ENCODE measurements at regions not wholly inside any gene's neighbourhood (a gene's known extent, or its start where the extent isn't known, plus 50 kb on each side); places are given as distances from the start of the nearest gene placed in this dataset.

DNA sequence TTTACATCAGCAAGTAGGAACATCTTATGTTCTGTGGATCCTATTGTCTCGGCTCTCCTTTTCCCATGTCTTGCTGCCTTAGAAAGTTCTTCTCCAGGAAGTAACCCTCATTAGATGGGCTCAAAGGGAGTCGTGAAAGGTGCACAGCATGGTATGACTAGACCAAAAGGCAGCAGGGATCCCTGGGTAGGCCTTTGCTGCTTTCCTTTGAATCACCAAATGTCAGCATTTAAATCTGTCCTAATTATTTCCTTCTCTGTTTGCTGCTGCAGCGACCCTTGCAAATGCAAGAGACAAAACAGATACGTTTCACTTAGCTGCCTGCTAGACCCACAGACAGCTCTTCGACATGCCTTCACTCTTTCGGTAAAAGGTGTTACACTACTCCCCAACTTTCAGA lies 218.4 kb downstream of the ACTL7B start:
- no peak overlapping the region for H3K4me3 Mint-ChIP-seq
- intact Hi-C loops (cut with micrococcal nuclease) = no loop called here
- no peaks in the 10 kb centered on the region for H3K9me3 Mint-ChIP-seq
- POLR2A ChIA-PET = no interaction called here
- no peak for ATAC-seq (ENCODE audit: low read depth)
- no peaks in the 10 kb centered on the region for H3K36me3 Mint-ChIP-seq (ENCODE audit: low read depth)
- TF ChIP-seq, protein P1, sequence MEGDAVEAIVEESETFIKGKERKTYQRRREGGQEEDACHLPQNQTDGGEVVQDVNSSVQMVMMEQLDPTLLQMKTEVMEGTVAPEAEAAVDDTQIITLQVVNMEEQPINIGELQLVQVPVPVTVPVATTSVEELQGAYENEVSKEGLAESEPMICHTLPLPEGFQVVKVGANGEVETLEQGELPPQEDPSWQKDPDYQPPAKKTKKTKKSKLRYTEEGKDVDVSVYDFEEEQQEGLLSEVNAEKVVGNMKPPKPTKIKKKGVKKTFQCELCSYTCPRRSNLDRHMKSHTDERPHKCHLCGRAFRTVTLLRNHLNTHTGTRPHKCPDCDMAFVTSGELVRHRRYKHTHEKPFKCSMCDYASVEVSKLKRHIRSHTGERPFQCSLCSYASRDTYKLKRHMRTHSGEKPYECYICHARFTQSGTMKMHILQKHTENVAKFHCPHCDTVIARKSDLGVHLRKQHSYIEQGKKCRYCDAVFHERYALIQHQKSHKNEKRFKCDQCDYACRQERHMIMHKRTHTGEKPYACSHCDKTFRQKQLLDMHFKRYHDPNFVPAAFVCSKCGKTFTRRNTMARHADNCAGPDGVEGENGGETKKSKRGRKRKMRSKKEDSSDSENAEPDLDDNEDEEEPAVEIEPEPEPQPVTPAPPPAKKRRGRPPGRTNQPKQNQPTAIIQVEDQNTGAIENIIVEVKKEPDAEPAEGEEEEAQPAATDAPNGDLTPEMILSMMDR (IDR thresholded peaks at IDR 0.05) = no peak
- no peak for DNase-seq
- H3K27ac Mint-ChIP-seq = no peak overlapping the region
- no peaks in the 10 kb centered on the region for H3K4me1 Mint-ChIP-seq
- CTCF ChIA-PET = no interaction called here
- H3K27me3 Mint-ChIP-seq = peaks cover 5% of the 10 kb centered on the region

DNA sequence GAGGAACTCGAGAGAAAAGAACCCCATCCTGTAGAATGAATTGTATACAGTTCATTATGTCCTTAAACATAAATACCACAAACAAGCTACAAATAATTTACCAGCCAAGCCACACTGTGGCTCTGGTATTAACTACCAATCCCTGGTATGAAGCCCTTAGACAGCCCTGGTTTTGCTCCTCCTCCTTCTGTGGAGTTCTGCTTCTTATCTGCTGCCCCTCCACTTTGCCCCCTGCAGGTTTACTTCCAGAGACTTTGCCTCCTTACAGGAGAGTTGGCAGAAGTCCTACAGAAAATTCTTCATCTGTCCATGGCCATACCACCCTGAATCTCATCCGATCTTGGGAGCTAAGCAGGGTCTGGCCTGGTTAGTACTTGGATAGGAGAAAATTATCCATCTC lies 219.8 kb downstream of the ACTL7B start:
- no peaks in the 10 kb centered on the region for H3K4me1 Mint-ChIP-seq
- ATAC-seq (ENCODE audit: low read depth) (no peak), DNase-seq (no peak)
- ChIA-PET CTCF (no interaction called here), POLR2A (no interaction called here)
- H3K9me3 Mint-ChIP-seq = no peaks in the 10 kb centered on the region
- intact Hi-C loops (cut with micrococcal nuclease) = no loop called here
- no peak overlapping the region for H3K27ac Mint-ChIP-seq
- no peak overlapping the region for H3K4me3 Mint-ChIP-seq
- no peaks in the 10 kb centered on the region for H3K36me3 Mint-ChIP-seq (ENCODE audit: low read depth)
- H3K27me3 Mint-ChIP-seq = peaks cover 5% of the 10 kb centered on the region
- TF ChIP-seq, protein P1 (IDR thresholded peaks at IDR 0.05) = no peak

DNA sequence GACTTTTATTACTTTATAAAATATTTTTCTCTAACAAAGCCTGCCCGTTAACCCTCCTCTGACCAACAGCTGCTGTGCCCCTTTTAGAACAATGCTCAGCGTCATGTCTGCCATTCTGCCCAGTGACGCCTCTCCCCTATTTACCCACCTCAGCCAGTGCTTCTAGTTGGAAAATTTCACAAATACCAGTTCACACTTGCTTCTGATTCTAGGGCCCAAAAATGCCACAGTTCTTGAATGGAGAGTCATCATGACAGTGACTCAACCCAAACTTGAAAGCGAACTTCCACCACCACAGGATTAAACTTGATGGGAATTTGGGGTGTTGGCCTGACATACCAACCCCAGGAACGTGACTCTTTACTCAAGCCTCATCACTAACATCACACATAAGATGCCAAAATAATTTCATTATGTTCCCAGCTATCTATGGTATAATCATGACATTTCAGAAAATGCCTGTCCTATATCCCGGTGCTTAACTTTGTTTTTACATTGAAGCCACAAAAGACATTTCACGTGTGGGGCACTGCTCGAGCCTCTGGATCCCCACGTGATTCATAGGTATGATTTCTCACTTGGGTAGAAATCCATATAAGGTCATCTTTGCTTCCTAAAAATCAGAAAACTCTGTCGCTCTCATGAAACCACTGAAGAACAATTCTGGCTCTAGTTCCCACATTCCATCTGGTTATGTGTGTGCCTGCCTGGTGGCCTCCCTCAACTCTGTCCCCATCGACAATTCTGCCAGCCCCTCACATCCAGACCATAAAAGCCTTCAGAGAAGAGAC lies 220.9 kb downstream of the ACTL7B start:
- ChIA-PET POLR2A (no interaction called here), CTCF (no interaction called here)
- intact Hi-C loops (cut with micrococcal nuclease) = no loop called here
- H3K4me1 Mint-ChIP-seq = no peaks in the 10 kb centered on the region
- no peak overlapping the region for H3K27ac Mint-ChIP-seq
- no peaks in the 10 kb centered on the region for H3K36me3 Mint-ChIP-seq (ENCODE audit: low read depth)
- H3K9me3 Mint-ChIP-seq = no peaks in the 10 kb centered on the region
- DNase-seq (no peak), ATAC-seq (ENCODE audit: low read depth) (no peak)
- H3K27me3 Mint-ChIP-seq = peaks cover 5% of the 10 kb centered on the region
- TF ChIP-seq, protein P1 (IDR thresholded peaks at IDR 0.05) = no peak
- no peak overlapping the region for H3K4me3 Mint-ChIP-seq

DNA sequence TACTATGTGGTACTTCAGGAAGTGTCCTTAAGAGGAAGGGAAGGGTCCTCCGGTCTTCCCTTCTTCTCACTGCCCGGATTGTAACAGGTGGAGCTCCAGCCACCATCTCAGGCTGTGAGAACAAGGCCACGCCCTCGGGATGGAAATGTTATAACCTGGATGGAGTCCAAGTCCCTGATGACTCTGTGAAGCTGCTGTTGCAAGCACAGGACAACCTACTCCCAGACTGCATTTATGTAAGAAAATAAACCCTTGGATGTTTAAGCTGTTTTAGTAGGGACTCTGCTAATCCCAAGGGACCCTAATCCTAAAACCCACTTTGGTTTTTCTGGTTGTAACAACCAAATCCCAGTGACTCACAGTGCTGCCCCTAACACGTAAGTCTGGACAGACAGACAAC lies 221.6 kb downstream of the ACTL7B start:
- H3K27me3 Mint-ChIP-seq = peaks cover 2% of the 10 kb centered on the region
- H3K36me3 Mint-ChIP-seq (ENCODE audit: low read depth) = no peaks in the 10 kb centered on the region
- H3K27ac Mint-ChIP-seq = no peak overlapping the region
- ChIA-PET CTCF (no interaction called here), POLR2A (no interaction called here)
- TF ChIP-seq, protein P1 (IDR thresholded peaks at IDR 0.05) = no peak
- H3K4me3 Mint-ChIP-seq = no peak overlapping the region
- H3K4me1 Mint-ChIP-seq = no peaks in the 10 kb centered on the region
- intact Hi-C loops (cut with micrococcal nuclease) = no loop called here
- DNase-seq (no peak), ATAC-seq (ENCODE audit: low read depth) (no peak)
- H3K9me3 Mint-ChIP-seq = no peaks in the 10 kb centered on the region

DNA sequence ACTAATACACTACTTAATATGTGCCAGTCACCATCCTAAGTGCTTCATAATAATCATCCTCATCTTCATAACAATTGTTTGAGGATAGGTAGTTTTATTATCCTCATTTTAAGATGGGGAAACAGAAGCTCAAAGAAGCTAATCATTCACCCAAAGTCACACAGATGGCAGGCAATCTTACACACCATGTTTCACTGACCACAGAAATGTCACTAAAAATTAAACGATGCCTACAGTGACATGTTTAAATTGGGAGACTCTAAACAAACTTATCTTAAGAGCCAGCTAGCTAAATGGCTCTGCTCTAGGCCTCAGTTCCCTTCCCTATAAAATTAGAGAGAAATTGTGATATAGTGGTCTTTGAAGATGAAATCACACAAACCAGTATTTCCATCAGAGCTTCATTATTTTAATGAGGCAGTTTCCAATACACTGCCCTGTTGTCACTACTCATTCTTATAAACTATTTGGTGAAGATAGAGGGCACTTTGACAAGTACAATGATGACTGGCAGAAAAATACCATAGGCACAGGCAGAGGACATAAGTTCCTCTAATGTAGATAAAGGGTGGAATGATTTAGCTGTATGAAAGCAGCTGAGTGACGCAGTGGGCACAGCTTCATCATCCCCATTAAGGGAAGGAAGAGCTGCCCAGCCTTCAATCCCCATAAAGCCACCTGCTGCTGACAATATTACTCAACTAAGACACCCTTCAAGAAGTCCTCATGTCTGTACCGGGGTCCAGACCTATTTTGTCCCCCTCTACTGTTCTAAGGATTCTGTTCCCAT lies 224.1 kb downstream of the ACTL7B start:
- CTCF ChIA-PET = no interaction called here
- Mint-ChIP-seq H3K27me3 (no peaks in the 10 kb centered on the region), H3K4me3 (no peak overlapping the region), H3K27ac (no peak overlapping the region), H3K9me3 (no peaks in the 10 kb centered on the region), H3K36me3 (ENCODE audit: low read depth) (no peaks in the 10 kb centered on the region), H3K4me1 (no peaks in the 10 kb centered on the region)
- DNase-seq (no peak), ATAC-seq (ENCODE audit: low read depth) (no peak)
- TF ChIP-seq, protein P1 (IDR thresholded peaks at IDR 0.05) = no peak
- intact Hi-C loops (cut with micrococcal nuclease) = no loop called here
- POLR2A ChIA-PET = no interaction called here
